Glomerular endothelial cell (primary cell): ENCODE measurements at regions not wholly inside any gene's neighbourhood (a gene's known extent, or its start where the extent isn't known, plus 50 kb on each side); places are given as distances from the start of the nearest gene placed in this dataset.

Source experiments
- DNase-seq: peaks from one replicate; pipeline ENCODE4 v3.0.0-alpha.2; 2011; ENCODE audit warnings: low read depth, low spot score; ENCODE audit errors: extremely low read depth

- no peak for DNase-seq
Observed at GRCh38 chr14:95466506-95466905, 49.9 kb downstream of the SYNE3 start.

- no peak for DNase-seq
Observed at GRCh38 chr14:95465936-95466335, 50.5 kb downstream of the SYNE3 start.

GRCh38 chr14:95465358-95465757, 51.1 kb downstream of the SYNE3 start:
- no peak for DNase-seq

- DNase-seq = no peak
Observed at GRCh38 chr14:95464514-95464913, 51.9 kb downstream of the SYNE3 start.

- no peak for DNase-seq
Observed at GRCh38 chr14:95464103-95464502, 52.3 kb downstream of the SYNE3 start.

GRCh38 chr14:95463171-95463901, 53.1 kb downstream of the SYNE3 start:
- no peak for DNase-seq

GRCh38 chr14:95462491-95462890, 54.0 kb downstream of the SYNE3 start:
- DNase-seq = no peak

- DNase-seq = no peak
Observed at GRCh38 chr14:95460647-95461478, 55.6 kb downstream of the SYNE3 start.

GRCh38 chr14:95458906-95459305, 57.5 kb downstream of the SYNE3 start:
- no peak for DNase-seq

- no peak for DNase-seq
Observed at GRCh38 chr14:95458459-95458858, 58.0 kb downstream of the SYNE3 start.

GRCh38 chr14:95456281-95456680, 60.2 kb downstream of the SYNE3 start:
- no peak for DNase-seq

GRCh38 chr14:95455246-95455645, 61.2 kb downstream of the SYNE3 start:
- no peak for DNase-seq

GRCh38 chr14:95453713-95453980, 62.8 kb downstream of the SYNE3 start:
- DNase-seq = no peak

- DNase-seq = no peak
Observed at GRCh38 chr14:95452893-95453712, 63.3 kb downstream of the SYNE3 start.

- no peak for DNase-seq
Observed at GRCh38 chr14:95452176-95452892, 64.1 kb downstream of the SYNE3 start.

GRCh38 chr14:95449131-95449530, 67.3 kb downstream of the SYNE3 start:
- DNase-seq = no peak

- no peak for DNase-seq
Observed at GRCh38 chr14:95446470-95446869, 70.0 kb downstream of the SYNE3 start.

- DNase-seq = no peak
Observed at GRCh38 chr14:95445676-95446075, 70.8 kb downstream of the SYNE3 start.

GRCh38 chr14:95445161-95445560, 71.3 kb downstream of the SYNE3 start:
- DNase-seq = no peak

- no peak for DNase-seq
Observed at GRCh38 chr14:95444132-95445129, 72.0 kb downstream of the SYNE3 start.
